ENCODE measurements at regions not wholly inside any gene's neighbourhood (a gene's known extent, or its start where the extent isn't known, plus 50 kb on each side); places are given as distances from the start of the nearest gene placed in this dataset.

GRCh38 chr1:229970714-229971113, 96.3 kb upstream of the GALNT2 start:
- no peaks in the 10 kb centered on the region for H3K27me3 ChIP-seq (ENCODE audit: control insufficient read depth, insufficient read depth, low read length)
- DNase-seq (ENCODE audit: low read depth), result no peak
- no peak for TF ChIP-seq CTCF (IDR thresholded peaks at IDR 0.05; ENCODE audit: insufficient read depth, low read depth, low read length)
- ChIA-PET POLR2A (no interaction called here), CTCF (no interaction called here)
- H3K4me3 ChIP-seq (ENCODE audit: low read depth, low read length), result no peak overlapping the region
- no peaks in the 10 kb centered on the region for H3K36me3 ChIP-seq (ENCODE audit: control insufficient read depth, insufficient read depth, low read length)

DNA sequence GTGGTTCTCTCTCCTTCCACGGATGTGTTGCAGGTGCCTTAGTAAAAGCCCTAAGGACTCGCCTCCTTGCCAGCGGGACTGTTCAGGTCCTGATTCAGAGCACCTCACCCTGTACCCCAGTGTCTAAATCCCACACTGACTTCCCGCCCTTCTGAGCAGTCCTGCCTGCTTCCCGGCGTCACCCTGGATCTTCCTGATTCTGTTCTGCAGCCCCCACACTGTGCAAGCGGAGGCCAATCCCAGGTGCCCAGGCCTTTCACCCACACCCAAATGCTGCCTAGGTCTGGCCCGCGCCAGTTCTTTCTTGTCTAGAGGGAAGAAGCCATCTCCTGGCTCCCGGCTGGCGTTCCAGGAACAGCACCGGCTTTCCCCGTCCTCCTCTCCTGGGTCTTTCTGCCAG, 95.9 kb upstream of the GALNT2 start:
- ChIA-PET POLR2A (no interaction called here), CTCF (no interaction called here)
- no peak for DNase-seq (ENCODE audit: low read depth)
- TF ChIP-seq CTCF (IDR thresholded peaks at IDR 0.05; ENCODE audit: insufficient read depth, low read depth, low read length), result no peak
- H3K36me3 ChIP-seq (ENCODE audit: control insufficient read depth, insufficient read depth, low read length), result no peaks in the 10 kb centered on the region
- no peak overlapping the region for H3K4me3 ChIP-seq (ENCODE audit: low read depth, low read length)
- H3K27me3 ChIP-seq (ENCODE audit: control insufficient read depth, insufficient read depth, low read length), result no peaks in the 10 kb centered on the region

DNA sequence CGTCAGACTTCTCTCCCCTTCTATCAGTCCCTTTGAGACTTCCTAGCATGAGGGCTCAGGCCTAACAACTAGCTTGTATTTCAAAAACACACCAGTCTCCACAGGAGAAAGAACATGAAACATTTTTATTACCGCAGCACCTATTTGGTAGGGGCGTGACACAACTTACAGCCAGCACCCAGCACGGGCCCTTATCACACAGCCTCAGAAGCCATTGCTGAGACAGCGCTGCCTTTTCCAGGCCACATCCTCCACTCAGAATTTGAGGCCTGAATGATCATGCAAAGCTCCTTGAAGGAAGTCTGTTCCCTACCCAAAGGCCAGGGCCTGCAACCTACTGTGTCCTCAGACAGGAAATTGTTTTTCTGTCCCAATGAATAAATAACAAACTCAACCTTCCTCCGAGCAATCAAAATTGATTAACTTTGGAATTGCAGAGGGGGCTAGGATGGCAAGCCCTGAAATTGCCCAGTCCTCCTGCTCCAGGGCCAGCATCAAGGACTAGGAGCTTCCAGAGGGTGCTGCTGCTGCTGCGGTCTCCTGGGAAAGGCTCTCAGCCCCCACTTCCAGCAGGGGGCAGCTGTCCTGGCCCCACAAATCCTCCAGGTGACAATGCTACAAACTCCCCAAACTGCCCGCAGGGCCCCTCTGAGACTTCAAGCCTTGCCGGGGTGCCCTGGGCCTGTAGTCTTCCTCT, 94.3 kb upstream of the GALNT2 start:
- POLR2A ChIA-PET, result no interaction called here
- CTCF ChIA-PET, result interaction anchor here (0.9 to 1.2 kb wide), 2 partner anchors 11 to 296 kb away, joined by 3 to 5 read pairs; no protein-coding TSS in a partner anchor
- Histone ChIP-seq H3K4me3 (ENCODE audit: low read depth, low read length) (no peak overlapping the region), H3K36me3 (ENCODE audit: control insufficient read depth, insufficient read depth, low read length) (no peaks in the 10 kb centered on the region), H3K27me3 (ENCODE audit: control insufficient read depth, insufficient read depth, low read length) (no peaks in the 10 kb centered on the region)
- DNase-seq (ENCODE audit: low read depth), result no peak
- peak; percentile 25 for TF ChIP-seq CTCF (IDR thresholded peaks at IDR 0.05; ENCODE audit: insufficient read depth, low read depth, low read length)

GRCh38 chr1:229973297-229973612, 93.8 kb upstream of the GALNT2 start:
- no peak for TF ChIP-seq CTCF (IDR thresholded peaks at IDR 0.05; ENCODE audit: insufficient read depth, low read depth, low read length)
- CTCF ChIA-PET, result interaction anchor here (1.2 kb wide), 1 partner anchor 295 kb away, joined by 3 read pairs; no protein-coding TSS in a partner anchor

DNA sequence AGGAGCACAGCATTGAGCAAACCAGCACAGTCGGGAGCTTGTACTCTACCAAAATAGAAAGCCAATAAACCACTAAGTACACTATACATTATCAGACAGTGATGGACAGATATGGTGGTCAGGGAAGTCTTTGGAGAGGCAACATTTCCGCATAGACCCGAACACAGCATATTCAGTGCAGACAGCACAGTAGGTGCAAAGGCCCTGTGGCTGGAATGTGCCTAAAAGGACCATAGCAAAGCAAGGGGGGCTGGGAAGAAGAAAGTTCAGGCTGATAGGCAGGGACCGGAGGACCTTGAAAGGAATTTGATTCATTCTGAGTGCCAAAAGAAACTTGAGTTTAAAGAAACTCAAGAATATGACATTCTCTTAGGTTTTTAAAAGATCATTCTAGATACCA, 92.0 kb upstream of the GALNT2 start:
- CTCF ChIA-PET, result no interaction called here
- POLR2A ChIA-PET, result no interaction called here

More at GRCh38 chr1:229973297-229973612, 93.8 kb upstream of the GALNT2 start:
- Histone ChIP-seq H3K4me3 (ENCODE audit: low read depth, low read length) (no peak overlapping the region), H3K36me3 (ENCODE audit: control insufficient read depth, insufficient read depth, low read length) (no peaks in the 10 kb centered on the region), H3K27me3 (ENCODE audit: control insufficient read depth, insufficient read depth, low read length) (no peaks in the 10 kb centered on the region)
- POLR2A ChIA-PET, result no interaction called here
- DNase-seq (ENCODE audit: low read depth), result no peak

More for the DNA sequence above, 92.0 kb upstream of the GALNT2 start:
- H3K27me3 ChIP-seq (ENCODE audit: control insufficient read depth, insufficient read depth, low read length), result no peaks in the 10 kb centered on the region
- no peak overlapping the region for H3K4me3 ChIP-seq (ENCODE audit: low read depth, low read length)
- DNase-seq (ENCODE audit: low read depth), result no peak
- no peaks in the 10 kb centered on the region for H3K36me3 ChIP-seq (ENCODE audit: control insufficient read depth, insufficient read depth, low read length)
- no peak for TF ChIP-seq CTCF (IDR thresholded peaks at IDR 0.05; ENCODE audit: insufficient read depth, low read depth, low read length)
